AG20443 (cell line): ENCODE measurements at regions not wholly inside any gene's neighbourhood (a gene's known extent, or its start where the extent isn't known, plus 50 kb on each side); places are given as distances from the start of the nearest gene placed in this dataset.

ENCODE experiments used
- DNase-seq: peaks from one replicate; pipeline ENCODE4 v3.0.0; 2012; ENCODE audit warnings: low spot score, mixed read lengths

DNA sequence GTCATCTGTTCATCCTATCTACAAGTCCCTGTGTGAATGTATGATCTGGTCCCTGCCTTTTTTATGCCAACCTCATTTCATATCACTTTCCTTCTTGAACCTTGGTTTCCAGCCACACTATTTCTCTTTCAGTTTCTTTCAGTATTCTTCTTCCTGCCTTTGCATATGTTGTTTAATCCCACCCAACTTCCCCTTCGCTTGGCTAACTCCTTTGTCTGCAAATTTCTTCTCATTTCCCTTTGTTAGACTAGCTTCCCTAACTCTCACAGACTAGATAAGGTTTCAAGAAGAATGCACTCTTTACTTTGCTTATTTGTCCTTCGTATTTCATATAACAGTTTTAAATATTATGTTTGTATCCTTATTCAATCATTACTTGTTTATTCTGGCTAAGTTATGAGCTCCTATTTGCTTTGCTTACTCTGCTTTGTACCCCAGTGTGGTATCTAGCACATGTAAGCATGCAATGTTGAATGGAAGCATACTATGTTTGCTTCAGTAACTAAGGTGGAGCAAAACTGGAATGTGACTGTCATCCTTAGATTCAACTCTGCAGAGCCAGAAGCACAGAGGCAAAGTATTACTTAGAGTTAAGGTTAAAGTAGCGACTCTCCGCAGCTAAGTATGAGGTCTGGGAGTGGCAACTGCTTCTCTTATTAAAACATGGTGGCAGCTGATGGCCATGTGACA lies 681.3 kb downstream of the CPS1 start:
- no peak for DNase-seq

- no peak for DNase-seq
Measured at GRCh38 chr2:211241891-211242290, 685.5 kb downstream of the CPS1 start.

- no peak for DNase-seq
Measured at GRCh38 chr2:211247751-211248150, 691.4 kb downstream of the CPS1 start.

DNA sequence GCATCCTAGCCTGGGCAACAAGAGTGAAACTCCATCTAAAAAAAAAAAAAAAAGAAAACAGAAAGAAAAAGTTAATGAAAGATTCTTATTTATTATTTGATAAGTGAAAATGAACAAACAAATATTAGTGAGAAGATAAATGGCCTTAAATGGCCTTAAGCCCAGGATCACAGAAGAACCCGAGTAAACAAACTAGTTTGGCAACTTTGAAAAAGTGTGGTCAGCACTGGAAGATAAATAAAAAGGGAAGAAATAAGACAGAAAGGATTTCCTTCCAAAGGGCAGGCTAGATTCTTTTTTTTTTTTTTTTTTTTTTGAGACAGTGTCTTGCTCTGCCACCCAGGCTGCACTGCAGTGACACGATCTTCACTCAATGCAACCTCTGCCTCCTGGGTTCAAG lies 692.4 kb downstream of the CPS1 start:
- no peak for DNase-seq

DNA sequence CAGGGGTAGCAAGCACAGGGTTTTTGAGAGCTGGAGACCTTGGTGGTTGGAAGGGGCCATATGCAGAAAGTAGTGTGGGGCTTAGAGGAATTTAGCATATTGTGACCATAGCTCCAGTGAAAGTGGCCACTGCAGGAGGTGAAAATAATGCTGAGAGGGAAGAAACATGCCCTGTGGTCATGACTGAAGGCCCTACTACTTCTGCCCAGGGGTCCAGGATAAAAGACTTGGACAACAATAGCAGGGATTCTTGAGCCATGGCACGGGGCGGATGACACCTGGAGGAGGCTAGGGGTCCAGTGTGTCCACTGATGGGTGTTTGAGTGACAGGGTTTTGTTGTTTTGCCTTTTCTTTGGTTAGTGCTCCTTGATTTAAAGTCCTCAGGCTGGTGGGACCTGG lies 694.6 kb downstream of the CPS1 start:
- no peak for DNase-seq

DNA sequence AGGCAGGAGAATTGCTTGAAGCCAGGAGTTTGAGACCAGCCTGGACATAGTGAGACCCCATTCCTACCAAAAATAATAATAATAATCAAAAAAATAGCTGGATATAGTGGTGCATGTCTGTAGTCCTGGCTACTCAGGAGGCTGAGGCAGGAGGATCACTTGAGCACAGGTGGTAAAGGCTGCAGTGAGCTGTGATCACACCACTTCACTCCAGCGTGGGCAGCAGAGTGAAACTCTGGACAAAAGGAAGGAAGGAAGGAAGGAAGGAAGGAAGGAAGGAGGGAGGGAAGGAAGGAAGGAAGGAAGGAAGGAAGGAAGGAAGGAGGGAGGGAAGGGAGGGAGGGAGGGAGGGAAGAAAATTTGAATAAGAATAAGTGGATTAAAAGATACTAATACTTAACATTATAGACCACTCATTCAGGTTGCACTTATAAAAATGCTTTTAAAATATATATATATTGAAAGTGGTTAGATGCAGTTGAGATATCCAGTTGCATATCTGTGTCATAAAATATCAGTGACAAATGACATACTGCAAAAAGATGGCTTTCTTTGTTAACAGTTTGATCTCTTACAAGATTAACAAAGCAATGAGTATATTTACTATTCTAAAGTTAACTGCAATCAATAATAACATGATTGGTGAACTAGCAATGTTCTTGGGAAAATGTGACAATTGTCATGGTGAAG lies 702.4 kb downstream of the CPS1 start:
- DNase-seq, result no peak

- no peak for DNase-seq
Measured at GRCh38 chr2:211259831-211260476, 703.6 kb downstream of the CPS1 start.

DNA sequence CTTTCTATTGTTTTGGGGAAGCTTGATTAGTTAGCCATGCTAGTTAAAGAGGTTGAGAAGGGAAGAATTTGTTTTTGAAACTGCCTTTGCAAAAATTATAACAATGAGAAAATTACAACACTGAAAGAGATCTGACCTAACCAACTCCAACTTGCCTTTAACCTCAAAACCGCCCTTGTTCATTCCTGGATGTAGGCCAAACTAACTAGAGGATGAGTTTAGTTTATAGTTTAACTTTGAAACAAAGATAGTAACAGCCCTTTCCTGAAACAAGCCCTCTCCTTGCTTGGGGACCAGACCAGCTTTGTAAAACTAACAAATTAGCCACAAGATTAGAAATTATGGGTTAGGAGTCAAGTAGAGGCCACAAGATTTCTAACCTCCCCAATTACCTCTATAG lies 713.9 kb downstream of the CPS1 start:
- DNase-seq, result no peak

- no peak for DNase-seq
Measured at GRCh38 chr2:211281430-211282073, 725.2 kb downstream of the CPS1 start.

DNA sequence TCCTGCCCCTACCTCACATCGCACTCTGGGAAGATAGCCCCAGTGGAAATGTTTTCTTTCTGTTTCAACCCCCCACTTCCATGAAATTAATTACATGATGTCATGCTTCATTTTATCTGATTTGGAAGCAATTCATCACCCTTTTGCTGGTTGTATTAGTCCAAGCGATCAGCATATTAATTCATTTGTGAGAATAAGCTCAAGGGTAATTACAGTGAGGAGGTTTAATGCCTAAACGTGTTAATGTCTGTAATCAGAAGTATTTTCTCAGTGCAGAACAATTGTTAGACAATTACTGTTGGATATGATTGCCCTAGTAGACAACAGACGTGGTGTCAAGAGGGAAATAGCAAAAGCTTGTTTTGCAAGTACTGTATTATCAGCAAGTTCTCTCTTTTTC lies 746.3 kb downstream of the CPS1 start:
- DNase-seq, result no peak

GRCh38 chr2:211306929-211307328 lies 750.5 kb downstream of the CPS1 start:
- DNase-seq, result no peak
